Neuronal stem cell (in vitro differentiated cells): ENCODE measurements at regions not wholly inside any gene's neighbourhood (a gene's known extent, or its start where the extent isn't known, plus 50 kb on each side); places are given as distances from the start of the nearest gene placed in this dataset.

Experiments used
- DNase-seq: peaks from one replicate; pipeline ENCODE4 v3.0.0-alpha.2; 2013; ENCODE audit warnings: low spot score
- H2AFZ ChIP-seq: one replicate; pipeline ENCODE4 v1.6.1; 2013; ENCODE audit warnings: mild to moderate bottlenecking, low read length, inconsistent platforms
- H2AK5ac ChIP-seq: 2 replicates; pipeline ENCODE4 v1.6.1; 2013; ENCODE audit warnings: low read depth, mild to moderate bottlenecking, inconsistent platforms, low read length, moderate library complexity, mixed read lengths
- H2BK120ac ChIP-seq: 2 replicates; pipeline ENCODE4 v1.6.1; 2013; ENCODE audit warnings: low read depth, mild to moderate bottlenecking, inconsistent platforms, low read length, moderate library complexity, mixed read lengths
- H2BK12ac ChIP-seq: one replicate; pipeline ENCODE4 v1.6.1; 2013; ENCODE audit warnings: low read length, inconsistent platforms
- H2BK15ac ChIP-seq: 2 replicates; pipeline ENCODE4 v1.6.1; 2013; ENCODE audit warnings: mild to moderate bottlenecking, low read length, inconsistent platforms, mixed read lengths
- H2BK5ac ChIP-seq: one replicate; pipeline ENCODE4 v1.6.1; 2013; ENCODE audit warnings: inconsistent platforms, mild to moderate bottlenecking, low read length, moderate library complexity
- H3K14ac ChIP-seq: one replicate; pipeline ENCODE4 v1.6.1; 2013; ENCODE audit warnings: low read length, inconsistent platforms
- H3K18ac ChIP-seq: 2 replicates; pipeline ENCODE4 v1.6.1; 2013; ENCODE audit warnings: low read length, inconsistent platforms
- H3K23ac ChIP-seq: 2 replicates; pipeline ENCODE4 v1.6.1; 2013; ENCODE audit warnings: low read depth, mild to moderate bottlenecking, mixed read lengths, low read length, inconsistent platforms; ENCODE audit not compliant: poor library complexity
- H3K27ac ChIP-seq: replicated peaks from 3 replicates; pipeline ENCODE4 v1.5.1; 2013; ENCODE audit warnings: low read length, inconsistent platforms
- H3K27me3 ChIP-seq, 3 experiments: 2 replicates each; pipeline ENCODE4 v1.6.1; 2013; ENCODE audit warnings: low read length in 3 of 3, mild to moderate bottlenecking in 2 of 3, inconsistent platforms in 1 of 3, low read depth in 1 of 3, mixed read lengths in 1 of 3, moderate library complexity in 1 of 3; ENCODE audit not compliant: control insufficient read depth in 3 of 3, insufficient read depth in 3 of 3
- H3K36me3 ChIP-seq, 2 donors: replicated peaks in 1 of 2; 2 replicates each; pipeline ENCODE4 v1.6.1; 2013; ENCODE audit warnings: low read length in 2 of 2; ENCODE audit not compliant: control insufficient read depth in 2 of 2, insufficient read depth in 2 of 2
- H3K4ac ChIP-seq: 2 replicates; pipeline ENCODE4 v1.6.1; 2013; ENCODE audit warnings: inconsistent platforms, mild to moderate bottlenecking, low read length, moderate library complexity
- H3K4me1 ChIP-seq, 2 donors: 1 replicate in 1 of 2; 2 replicates in 1 of 2; pipeline ENCODE4 v1.6.1; 2013; ENCODE audit warnings: low read length in 2 of 2, low read depth in 1 of 2; ENCODE audit not compliant: control insufficient read depth in 2 of 2, insufficient read depth in 1 of 2
- H3K4me2 ChIP-seq: one replicate; pipeline ENCODE4 v1.6.1; 2013; ENCODE audit warnings: mild to moderate bottlenecking, low read length, inconsistent platforms; ENCODE audit not compliant: insufficient read depth, poor library complexity, severe bottlenecking
- H3K4me3 ChIP-seq, 2 donors: 2 replicates each; pipeline ENCODE4 v1.5.1; 2013; ENCODE audit warnings: low read length in 2 of 2, mild to moderate bottlenecking in 2 of 2, inconsistent platforms in 1 of 2, moderate library complexity in 1 of 2
- H3K79me1 ChIP-seq: one replicate; pipeline ENCODE4 v1.6.1; 2013; ENCODE audit warnings: low read depth, mild to moderate bottlenecking, inconsistent platforms, low read length, moderate library complexity
- H3K9ac ChIP-seq: one replicate; pipeline ENCODE4 v1.6.1; 2013; ENCODE audit warnings: mild to moderate bottlenecking, low read depth, low read length, inconsistent platforms; ENCODE audit not compliant: poor library complexity
- H3K9me3 ChIP-seq, 2 donors: replicated peaks in 1 of 2; 2 replicates each; pipeline versions ENCODE3 to v1.6.1; 2013; ENCODE audit warnings: low read length in 2 of 2, mild to moderate bottlenecking in 2 of 2, inconsistent platforms in 1 of 2, low read depth in 1 of 2, mixed read lengths in 1 of 2, moderate library complexity in 1 of 2; ENCODE audit not compliant: control insufficient read depth in 2 of 2, insufficient read depth in 1 of 2
- H4K8ac ChIP-seq: one replicate; pipeline ENCODE4 v1.6.1; 2013; ENCODE audit warnings: low read depth, mild to moderate bottlenecking, inconsistent platforms, low read length, moderate library complexity
- H4K91ac ChIP-seq: one replicate; pipeline ENCODE4 v1.6.1; 2013; ENCODE audit warnings: low read length, low read depth, mild to moderate bottlenecking, inconsistent platforms; ENCODE audit not compliant: poor library complexity
- WGBS, 2 donors: extraction: QIAGEN DNeasy Blood & Tissue Kit; methylation state at CpG; one replicate each; pipeline ENCODE4 v1.1.7; 2013; ENCODE audit warnings: missing lambda C conversion rate in 2 of 2, mixed read lengths in 1 of 2; ENCODE audit not compliant: insufficient read length in 2 of 2, insufficient replicate concordance in 1 of 2; ENCODE audit errors: extremely low coverage in 2 of 2; 5-methylcytosine and 5-hydroxymethylcytosine counted together

DNA sequence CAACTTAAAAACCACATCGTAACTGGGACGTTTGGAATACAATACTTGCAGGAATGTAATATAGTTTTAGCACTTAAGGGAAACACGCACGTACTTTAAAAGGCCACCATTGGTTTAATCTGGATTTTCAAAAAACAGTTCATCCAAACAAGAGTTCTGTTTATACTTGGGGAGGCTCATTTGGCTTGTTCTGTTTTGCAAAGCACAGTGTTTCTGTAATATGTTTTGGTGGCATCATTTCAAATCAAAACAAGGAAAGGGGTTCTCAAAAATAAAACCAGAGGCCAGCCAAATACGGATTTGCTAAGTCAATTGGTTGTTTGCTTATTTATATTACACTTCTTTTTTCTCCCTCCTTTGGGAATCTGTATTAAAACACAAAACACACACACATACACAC is 656.1 kb upstream of the SOX9 start:
- no peak for DNase-seq
- Histone ChIP-seq H3K9ac (no peak overlapping the region), H3K4me3 (no peak overlapping the region), H3K9me3 (no peaks in the 10 kb centered on the region), H2AK5ac (no peak overlapping the region), H2BK15ac (no peak overlapping the region), H3K14ac (no peak overlapping the region), H3K27ac (no peak overlapping the region), H2AFZ (no peak overlapping the region), H3K4ac (no peak overlapping the region), H3K18ac (no peak overlapping the region), H2BK5ac (no peak overlapping the region), H2BK12ac (no peak overlapping the region), H3K27me3 (no peaks in the 10 kb centered on the region), H3K4me1 (peaks cover 0 to 2% of the 10 kb centered on the region in 2 donors), H3K4me2 (no peak overlapping the region), H3K23ac (no peak overlapping the region), H3K79me1 (no peaks in the 10 kb centered on the region), H3K36me3 (no peaks in the 10 kb centered on the region), H2BK120ac (no peak overlapping the region), H4K91ac (no peak overlapping the region), H4K8ac (no peak overlapping the region)
- WGBS, 2 donors, result no CpG with 5 or more reads among the region's 5 CpGs

DNA sequence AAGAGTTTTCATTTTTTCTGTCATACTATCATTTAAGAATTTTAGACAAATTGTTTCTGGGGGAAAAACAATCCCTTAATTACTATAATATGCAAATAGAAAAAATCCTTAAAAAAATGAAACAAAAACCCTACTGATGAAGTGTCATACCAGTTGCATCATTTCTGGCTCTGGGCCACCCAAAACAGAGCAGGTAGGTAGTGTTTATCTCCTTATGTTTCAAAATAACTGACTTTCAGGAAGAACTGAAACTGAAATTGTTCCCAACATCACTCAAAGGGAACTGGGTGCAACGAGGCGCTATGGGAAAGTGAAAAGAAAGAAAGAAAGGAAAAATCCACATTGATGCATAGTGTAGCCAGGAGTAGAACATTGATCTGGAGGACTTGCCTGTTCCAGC is 653.1 kb upstream of the SOX9 start:
- no peak overlapping the region for H3K23ac ChIP-seq
- no peaks in the 10 kb centered on the region for H3K9me3 ChIP-seq
- no peak overlapping the region for H4K8ac ChIP-seq
- no peak overlapping the region for H2BK15ac ChIP-seq
- no peak overlapping the region for H3K4me3 ChIP-seq
- H3K36me3 ChIP-seq, result no peaks in the 10 kb centered on the region
- H2AK5ac ChIP-seq, result no peak overlapping the region
- no peak overlapping the region for H3K27ac ChIP-seq
- H2BK120ac ChIP-seq, result no peak overlapping the region
- no peak overlapping the region for H3K9ac ChIP-seq
- H3K27me3 ChIP-seq, result no peaks in the 10 kb centered on the region
- H2BK12ac ChIP-seq, result no peak overlapping the region
- no peaks in the 10 kb centered on the region for H3K79me1 ChIP-seq
- no peak overlapping the region for H3K4me2 ChIP-seq
- DNase-seq, result no peak
- H2AFZ ChIP-seq, result no peak overlapping the region
- no peaks in the 10 kb centered on the region for H3K4me1 ChIP-seq
- H3K18ac ChIP-seq, result no peak overlapping the region
- no CpG with 5 or more reads among the region's 2 CpGs for WGBS, 2 donors
- H2BK5ac ChIP-seq, result no peak overlapping the region
- H3K14ac ChIP-seq, result no peak overlapping the region
- no peak overlapping the region for H3K4ac ChIP-seq
- no peak overlapping the region for H4K91ac ChIP-seq

- Histone ChIP-seq H3K27ac (no peak overlapping the region), H3K9ac (no peak overlapping the region), H3K4ac (no peak overlapping the region), H4K8ac (no peak overlapping the region), H4K91ac (no peak overlapping the region), H3K23ac (no peak overlapping the region), H3K79me1 (no peaks in the 10 kb centered on the region), H2AFZ (no peak overlapping the region), H3K27me3 (no peaks in the 10 kb centered on the region), H3K36me3 (no peaks in the 10 kb centered on the region), H3K18ac (no peak overlapping the region), H3K9me3 (no peaks in the 10 kb centered on the region), H3K4me2 (no peak overlapping the region), H3K4me1 (no peaks in the 10 kb centered on the region), H2AK5ac (no peak overlapping the region), H2BK5ac (no peak overlapping the region), H2BK12ac (no peak overlapping the region), H3K14ac (no peak overlapping the region), H2BK15ac (no peak overlapping the region), H3K4me3 (no peak overlapping the region), H2BK120ac (no peak overlapping the region)
- no peak for DNase-seq
- no CpG with 5 or more reads among the region's 3 CpGs for WGBS, 2 donors
Measured at GRCh38 chr17:71470062-71470461, 650.8 kb upstream of the SOX9 start.

- Histone ChIP-seq H3K27me3 (no peaks in the 10 kb centered on the region), H3K14ac (no peak overlapping the region), H3K9me3 (no peaks in the 10 kb centered on the region), H3K36me3 (no peaks in the 10 kb centered on the region), H3K4me1 (no peaks in the 10 kb centered on the region), H3K79me1 (no peaks in the 10 kb centered on the region), H2BK120ac (no peak overlapping the region), H2BK12ac (no peak overlapping the region), H3K4me2 (no peak overlapping the region), H2AFZ (no peak overlapping the region), H3K4ac (no peak overlapping the region), H4K8ac (no peak overlapping the region), H3K23ac (no peak overlapping the region), H2BK5ac (no peak overlapping the region), H3K9ac (no peak overlapping the region), H3K4me3 (no peak overlapping the region), H2AK5ac (no peak overlapping the region), H4K91ac (no peak overlapping the region), H3K18ac (no peak overlapping the region), H3K27ac (no peak overlapping the region), H2BK15ac (no peak overlapping the region)
- DNase-seq, result peak; percentile 50
- WGBS, 2 donors, result no CpG with 5 or more reads among the region's 7 CpGs
Measured at GRCh38 chr17:71472809-71473789, 647.7 kb upstream of the SOX9 start.
